Caco-2 (cell line): ENCODE measurements at regions not wholly inside any gene's neighbourhood (a gene's known extent, or its start where the extent isn't known, plus 50 kb on each side); places are given as distances from the start of the nearest gene placed in this dataset.

ENCODE experiments used
- BruUV-seq: library from RNA; stranded (reverse); fragments of 400-500 nt; replicated peaks from 2 replicates; lab custom pipeline; 2021; lab: Mats Ljungman, UMichigan
- CTCF ChIA-PET: fragments of 300-600 bp; sonication (Branson Sonifier 250); formaldehyde crosslinking; loops from one replicate; lab custom pipeline; 2022; ENCODE audit warnings: antibody characterized with exemption; lab: Charles Lee
- POLR2A ChIA-PET: fragments of 300-600 bp; sonication (Branson Sonifier 250); formaldehyde crosslinking; loops from one replicate; lab custom pipeline; 2022; ENCODE audit warnings: antibody characterized with exemption; lab: Charles Lee
- DNase-seq, 2 experiments: peaks; one replicate each; pipeline versions ENCODE4 v3.0.0 to v3.0.0-alpha.2; 2020 to 2022
- H3K27me3 ChIP-seq: replicated peaks from 2 replicates; pipeline ENCODE4 v1.6.0; 2011; ENCODE audit warnings: low read length; ENCODE audit not compliant: control insufficient read depth, insufficient read depth
- H3K36me3 ChIP-seq: 2 replicates; pipeline ENCODE4 v1.5.1; 2011; ENCODE audit warnings: low read length; ENCODE audit not compliant: control insufficient read depth, insufficient read depth
- H3K4me1 ChIP-seq: fragments of 250-450 bp; sonication (Bioruptor Pico); 2 replicates; pipeline ENCODE4 v1.5.1; 2020; ENCODE audit warnings: mild to moderate bottlenecking
- H3K4me3 ChIP-seq: 2 replicates; pipeline ENCODE4 v1.5.1; 2011; ENCODE audit warnings: low read depth, mild to moderate bottlenecking, control low read depth, low read length
- H3K9me3 ChIP-seq: fragments of 250-450 bp; sonication (Bioruptor Pico); 2 replicates; pipeline ENCODE4 v1.5.1; 2020; ENCODE audit warnings: mild to moderate bottlenecking, moderate library complexity
- H3K27ac Mint-ChIP-seq: one replicate; pipeline ENCODE4 v1.8.0; 2022; ENCODE audit warnings: mixed read lengths; ENCODE audit not compliant: unreplicated experiment
- H3K27me3 Mint-ChIP-seq: one replicate; pipeline ENCODE4 v1.8.0; 2022; ENCODE audit warnings: mixed read lengths; ENCODE audit not compliant: insufficient read depth, unreplicated experiment
- H3K36me3 Mint-ChIP-seq: one replicate; pipeline ENCODE4 v1.8.0; 2022; ENCODE audit warnings: mild to moderate bottlenecking, mixed read lengths; ENCODE audit not compliant: insufficient read depth, unreplicated experiment
- H3K4me1 Mint-ChIP-seq: one replicate; pipeline ENCODE4 v1.8.0; 2022; ENCODE audit warnings: low read depth, mixed read lengths; ENCODE audit not compliant: unreplicated experiment
- H3K4me3 Mint-ChIP-seq: one replicate; pipeline ENCODE4 v1.8.0; 2022; ENCODE audit warnings: mild to moderate bottlenecking, moderate library complexity, mixed read lengths; ENCODE audit not compliant: unreplicated experiment
- H3K9me3 Mint-ChIP-seq: one replicate; pipeline ENCODE4 v1.8.0; 2022; ENCODE audit warnings: mixed read lengths; ENCODE audit not compliant: unreplicated experiment
- CTCF ChIP-seq, 2 experiments: fragments of 200-600 bp in 1 of 2; IDR thresholded peaks; 1 replicate in 1 of 2; 2 replicates in 1 of 2; pipeline versions ENCODE4 v1.5.1 to v1.8.0; 2011 to 2022; ENCODE audit warnings: antibody characterized with exemption in 1 of 2, control low read depth in 1 of 2, inconsistent platforms in 1 of 2, low read depth in 1 of 2, low read length in 1 of 2, mild to moderate bottlenecking in 1 of 2, moderate library complexity in 1 of 2; ENCODE audit not compliant: insufficient read depth in 1 of 2, severe bottlenecking in 1 of 2, unreplicated experiment in 1 of 2
- intact Hi-C: fragments of 100-400 bp; cut with micrococcal nuclease; formaldehyde crosslinking; loops from one replicate; pipeline ENCODE4 v1.10.0; 2022; ENCODE audit not compliant: unreplicated experiment

- no peak overlapping the region for H3K4me3 Mint-ChIP-seq
- no peaks in the 10 kb centered on the region for H3K36me3 ChIP-seq
- no peaks in the 10 kb centered on the region for H3K9me3 ChIP-seq
- H3K36me3 Mint-ChIP-seq: no peaks in the 10 kb centered on the region
- H3K9me3 Mint-ChIP-seq: no peaks in the 10 kb centered on the region
- no peaks in the 10 kb centered on the region for H3K27me3 Mint-ChIP-seq
- CTCF ChIA-PET: no interaction called here
- no peak overlapping the region for H3K4me3 ChIP-seq
- DNase-seq: no peak
- POLR2A ChIA-PET: no interaction called here
- BruUV-seq: no TSS peak
- no peak overlapping the region for H3K27ac Mint-ChIP-seq
- intact Hi-C loops: no loop called here
- peaks cover 22% of the 10 kb centered on the region for H3K4me1 ChIP-seq
- H3K27me3 ChIP-seq: no peaks in the 10 kb centered on the region
- H3K4me1 Mint-ChIP-seq: peaks cover 8% of the 10 kb centered on the region
- no peak for TF ChIP-seq CTCF (IDR thresholded peaks at IDR 0.05; ENCODE audit: insufficient read depth in 1 of 2, low read depth in 1 of 2, low read length in 1 of 2, severe bottlenecking in 1 of 2, unreplicated experiment in 1 of 2)
These were observed 257.4 kb downstream of the KCNJ2 start for GRCh38 chr17:70426752-70427151.

DNA sequence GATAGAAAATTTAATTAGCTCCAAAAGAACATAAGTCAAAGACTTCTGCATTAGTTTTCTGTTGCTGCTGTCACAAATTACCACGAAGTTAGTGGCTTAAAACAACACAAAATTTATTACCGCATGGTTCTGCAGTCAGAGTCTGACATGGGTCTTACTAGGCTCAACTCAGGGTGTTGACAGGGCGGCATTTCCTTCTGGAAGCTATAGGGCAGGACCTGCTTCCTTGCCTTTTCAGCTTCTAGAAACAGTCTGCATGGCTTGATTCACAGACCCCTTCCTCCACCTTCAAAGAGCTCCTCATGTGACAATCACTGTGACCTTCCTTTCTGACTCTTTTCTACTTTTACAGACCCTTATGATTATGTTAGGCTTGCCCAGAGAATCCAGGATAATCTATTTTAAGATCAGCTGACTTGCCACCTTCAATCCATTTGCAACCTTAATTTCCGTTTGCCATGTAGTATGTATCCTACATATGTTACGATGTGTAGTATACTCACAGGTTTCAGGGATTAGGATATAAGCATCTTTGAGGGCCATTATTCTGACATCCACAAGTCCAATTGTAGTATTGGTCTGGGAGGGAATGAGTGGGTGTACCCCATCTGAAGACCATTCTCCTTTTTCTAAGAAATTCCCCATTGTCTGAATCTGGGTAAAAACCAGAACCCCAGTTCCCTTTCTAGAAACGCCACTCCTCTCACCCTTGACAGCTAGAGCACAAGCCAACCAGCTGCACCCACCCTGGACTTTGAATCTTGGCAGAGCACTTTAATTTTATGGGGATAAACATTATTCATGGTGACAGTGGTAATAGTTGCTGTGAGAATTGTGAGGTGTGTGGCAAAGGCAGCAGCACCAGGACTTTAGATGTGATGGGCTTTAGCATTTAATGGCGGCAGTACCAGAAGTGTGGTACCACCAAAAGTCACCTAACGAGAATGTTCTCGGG, 265.5 kb downstream of the KCNJ2 start:
- H3K27ac Mint-ChIP-seq: no peak overlapping the region
- no peak for DNase-seq
- no peaks in the 10 kb centered on the region for H3K9me3 Mint-ChIP-seq
- H3K27me3 Mint-ChIP-seq: no peaks in the 10 kb centered on the region
- Histone ChIP-seq H3K27me3 (no peaks in the 10 kb centered on the region; the same call in 1 of the 2 replicates), H3K9me3 (no peaks in the 10 kb centered on the region), H3K4me1 (no peaks in the 10 kb centered on the region), H3K36me3 (no peaks in the 10 kb centered on the region), H3K4me3 (no peak overlapping the region)
- H3K4me1 Mint-ChIP-seq: no peaks in the 10 kb centered on the region
- POLR2A ChIA-PET: no interaction called here
- intact Hi-C loops: no loop called here
- CTCF ChIA-PET: no interaction called here
- TF ChIP-seq CTCF (IDR thresholded peaks at IDR 0.05; ENCODE audit: insufficient read depth in 1 of 2, low read depth in 1 of 2, low read length in 1 of 2, severe bottlenecking in 1 of 2, unreplicated experiment in 1 of 2): no peak
- no peaks in the 10 kb centered on the region for H3K36me3 Mint-ChIP-seq
- no peak overlapping the region for H3K4me3 Mint-ChIP-seq
- no TSS peak for BruUV-seq

DNA sequence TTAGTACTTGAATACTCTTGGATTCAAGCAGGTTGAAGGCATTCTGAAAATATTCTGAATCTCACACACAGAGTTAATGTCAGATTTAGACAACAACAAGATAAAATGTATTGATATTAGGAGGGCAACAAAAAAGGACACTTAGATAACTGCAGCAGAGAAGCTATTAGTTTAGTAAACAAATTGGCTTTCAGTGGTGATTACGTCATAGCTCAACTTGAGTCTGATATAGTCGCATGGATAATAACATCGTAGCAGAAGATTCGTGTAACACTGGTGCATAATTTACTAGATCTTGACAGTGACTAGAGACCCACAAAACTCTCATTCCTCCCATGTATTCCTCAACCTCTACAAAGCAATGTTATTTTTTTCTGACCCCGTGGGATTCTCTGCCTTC, 268.3 kb downstream of the KCNJ2 start:
- Mint-ChIP-seq H3K27me3 (no peaks in the 10 kb centered on the region), H3K27ac (no peak overlapping the region), H3K36me3 (no peaks in the 10 kb centered on the region), H3K4me3 (no peak overlapping the region), H3K4me1 (no peaks in the 10 kb centered on the region), H3K9me3 (no peaks in the 10 kb centered on the region)
- no TSS peak for BruUV-seq
- Histone ChIP-seq H3K4me1 (no peaks in the 10 kb centered on the region), H3K4me3 (no peak overlapping the region), H3K36me3 (no peaks in the 10 kb centered on the region), H3K27me3 (no peaks in the 10 kb centered on the region; the same call in 1 of the 2 replicates), H3K9me3 (no peaks in the 10 kb centered on the region)
- no peak for DNase-seq
- POLR2A ChIA-PET: no interaction called here
- no peak for TF ChIP-seq CTCF (IDR thresholded peaks at IDR 0.05; ENCODE audit: insufficient read depth in 1 of 2, low read depth in 1 of 2, low read length in 1 of 2, severe bottlenecking in 1 of 2, unreplicated experiment in 1 of 2)
- CTCF ChIA-PET: no interaction called here
- intact Hi-C loops: no loop called here
